GM18507 (cell line): ENCODE measurements at regions not wholly inside any gene's neighbourhood (a gene's known extent, or its start where the extent isn't known, plus 50 kb on each side); places are given as distances from the start of the nearest gene placed in this dataset.

Experiments
- DNase-seq: peaks from one replicate; pipeline ENCODE4 v3.0.0; 2011; ENCODE audit warnings: low read depth; ENCODE audit not compliant: insufficient read length; ENCODE audit errors: extremely low spot score
- FAIRE-seq: peaks from 2 replicates; lab custom pipeline; 2011; peaks lifted over from hg19 to GRCh38; lab: Jason Lieb, UNC

GRCh38 chr1:30263405-30263804 is 460.0 kb downstream of the MATN1 start:
- DNase-seq (no peak), FAIRE-seq (no peak)

GRCh38 chr1:30262158-30262557 is 461.2 kb downstream of the MATN1 start:
- FAIRE-seq (no peak), DNase-seq (no peak)

GRCh38 chr1:30260318-30260717 is 463.1 kb downstream of the MATN1 start:
- no peak for DNase-seq
- no peak for FAIRE-seq

DNA sequence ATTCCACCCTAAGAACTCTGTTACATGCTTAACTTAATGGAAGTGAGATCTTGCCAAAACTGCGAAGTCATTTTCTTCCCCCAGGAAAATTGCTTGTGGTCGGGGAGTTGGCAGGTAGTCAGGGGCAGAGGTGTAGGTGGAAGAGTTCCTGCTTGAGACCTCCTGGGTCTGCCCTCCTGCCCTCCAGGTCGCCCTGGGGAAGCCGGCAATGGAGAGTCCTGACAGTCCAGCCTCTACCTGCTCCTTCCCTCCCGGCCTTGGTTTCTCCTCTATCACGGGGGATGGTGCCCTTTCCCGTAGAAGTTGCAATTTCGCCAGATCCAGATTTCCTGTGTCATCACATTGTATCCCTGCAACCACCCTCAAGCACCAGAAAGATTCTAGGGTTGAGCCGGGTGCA is 463.8 kb downstream of the MATN1 start:
- DNase-seq (no peak), FAIRE-seq (no peak)

DNA sequence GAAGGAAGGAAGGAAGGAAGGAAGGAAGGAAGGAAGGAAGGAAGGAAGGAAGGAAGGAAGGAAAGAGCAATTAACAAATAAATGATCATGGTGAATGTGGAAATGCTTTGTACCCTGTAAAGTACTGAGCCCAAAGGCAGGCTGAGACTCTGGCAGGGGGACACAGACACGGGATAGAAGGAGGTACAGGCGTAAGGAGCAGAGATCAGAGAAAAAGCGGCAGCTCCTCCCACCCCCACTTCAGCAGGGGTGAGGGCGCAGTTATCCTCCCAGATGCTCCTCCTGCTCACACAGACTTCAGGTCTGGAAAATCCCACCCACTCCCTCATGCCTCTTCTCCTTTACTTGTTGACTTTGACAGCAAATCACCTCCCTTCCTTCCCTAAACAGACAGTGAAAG is 464.5 kb downstream of the MATN1 start:
- no peak for FAIRE-seq

GRCh38 chr1:30258471-30258870 is 464.9 kb downstream of the MATN1 start:
- FAIRE-seq = no peak
- no peak for DNase-seq

More for the DNA sequence above, 464.5 kb downstream of the MATN1 start:
- no peak for DNase-seq

DNA sequence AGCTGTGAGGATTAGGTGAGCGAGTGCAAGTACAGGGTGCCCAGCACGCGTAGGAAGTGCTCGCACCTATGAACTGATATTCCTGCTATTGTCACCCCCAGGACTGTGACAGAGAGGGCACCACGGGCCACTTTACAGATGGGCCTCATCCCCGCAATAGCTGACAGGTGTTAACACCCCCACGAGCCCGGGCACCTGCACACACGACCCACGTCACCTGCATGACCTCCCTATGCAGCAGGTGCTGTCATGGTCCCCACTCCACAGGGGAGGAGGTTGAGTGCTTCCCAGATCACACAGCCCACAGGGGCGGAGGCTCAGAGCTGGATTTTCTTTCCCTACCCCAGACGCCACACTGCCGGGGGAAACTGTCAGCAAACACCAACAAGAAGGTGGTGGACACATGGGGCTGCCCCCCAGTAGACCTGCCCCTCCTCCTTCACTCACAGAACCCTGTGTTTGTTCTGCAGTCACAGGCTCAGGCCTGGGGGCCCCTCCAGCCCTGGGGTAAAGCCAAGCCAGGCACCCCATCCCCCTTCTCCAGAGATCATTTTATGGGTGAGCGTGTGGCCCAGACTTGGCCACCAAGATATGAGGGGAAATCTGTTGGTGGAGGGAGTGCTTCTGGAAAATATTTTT is 465.5 kb downstream of the MATN1 start:
- DNase-seq = no peak
- FAIRE-seq = no peak

GRCh38 chr1:30257322-30257721 is 466.1 kb downstream of the MATN1 start:
- DNase-seq (no peak), FAIRE-seq (no peak)

DNA sequence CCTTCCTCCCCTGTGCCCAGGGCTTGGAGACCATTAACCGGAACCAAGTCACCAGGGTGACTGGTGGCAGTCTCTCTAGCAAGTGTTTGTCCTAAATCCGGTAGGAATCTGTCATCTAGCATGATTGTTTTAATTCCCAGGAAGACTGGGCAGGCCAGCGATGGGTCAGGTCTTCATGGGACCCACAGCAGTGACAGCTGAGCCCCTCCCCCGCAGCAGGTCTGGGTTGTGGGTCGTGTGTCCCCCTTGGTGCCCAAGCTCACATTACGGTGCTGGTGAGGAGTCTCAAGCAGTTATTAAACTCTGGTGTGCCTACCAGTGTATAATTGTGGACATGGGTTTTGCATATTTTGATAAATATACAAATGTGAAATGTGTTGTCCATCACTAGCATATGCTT is 466.5 kb downstream of the MATN1 start:
- no peak for FAIRE-seq
- no peak for DNase-seq

GRCh38 chr1:30255111-30255724 is 468.2 kb downstream of the MATN1 start:
- no peak for DNase-seq
- FAIRE-seq = no peak

GRCh38 chr1:30253807-30254440 is 469.5 kb downstream of the MATN1 start:
- FAIRE-seq (no peak), DNase-seq (no peak)

- no peak for FAIRE-seq
- no peak for DNase-seq
These were observed 470.0 kb downstream of the MATN1 start for GRCh38 chr1:30253361-30253760.

GRCh38 chr1:30250984-30251850 is 472.2 kb downstream of the MATN1 start:
- DNase-seq (no peak), FAIRE-seq (no peak)

- FAIRE-seq (no peak), DNase-seq (no peak)
These were observed 472.9 kb downstream of the MATN1 start for GRCh38 chr1:30250338-30250983.

- no peak for FAIRE-seq
These were observed 473.7 kb downstream of the MATN1 start for GRCh38 chr1:30249446-30250337.

GRCh38 chr1:30248774-30249173 is 474.6 kb downstream of the MATN1 start:
- no peak for DNase-seq
- no peak for FAIRE-seq

More at GRCh38 chr1:30249446-30250337, 473.7 kb downstream of the MATN1 start:
- no peak for DNase-seq

DNA sequence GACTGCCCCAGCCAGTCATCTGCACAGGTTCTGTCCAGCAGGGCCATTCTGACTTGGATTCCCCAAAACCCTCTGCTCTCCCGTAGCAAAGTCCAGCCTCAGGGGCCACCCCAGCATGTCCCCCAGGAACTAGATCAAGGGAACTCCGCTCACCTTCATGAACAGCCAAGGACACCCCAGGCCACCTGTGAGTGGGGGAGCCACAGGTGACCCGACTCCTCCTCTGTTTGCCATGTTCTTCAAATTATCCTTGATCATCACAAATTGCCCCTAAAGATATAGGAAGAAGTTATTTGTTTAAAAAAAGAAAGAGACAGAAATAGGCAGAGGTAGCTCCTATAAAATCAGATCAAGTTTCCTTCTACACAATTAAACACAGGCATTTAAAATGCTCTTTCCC is 475.0 kb downstream of the MATN1 start:
- FAIRE-seq = no peak
- no peak for DNase-seq

- FAIRE-seq (no peak), DNase-seq (no peak)
These were observed 478.6 kb downstream of the MATN1 start for GRCh38 chr1:30244801-30245200.
